SIG-M5 treated with dmso at 0.1 percent for 504 hours (cell line): ENCODE measurements at regions not wholly inside any gene's neighbourhood (a gene's known extent, or its start where the extent isn't known, plus 50 kb on each side); places are given as distances from the start of the nearest gene placed in this dataset.
A peak's percentile ranks its signal among the peaks of the same experiment; 100 is the strongest.
"Not testable (repeated sequence)": the region's sequence is repeated elsewhere in the genome, so short reads cannot be mapped to it uniquely, and the experiment has no call there.

Experiments used
- DNase-seq: peaks from one replicate; lab custom pipeline; 2025; ENCODE audit not compliant: unreplicated experiment; lab: John Stamatoyannopoulos, UW

- no peak for DNase-seq
These were observed 215.1 kb upstream of the PITX2 start for GRCh38 chr4:110837896-110838450.

GRCh38 chr4:110840221-110840654 is 217.4 kb upstream of the PITX2 start:
- no peak for DNase-seq

GRCh38 chr4:110848787-110849186 is 225.9 kb upstream of the PITX2 start:
- no peak for DNase-seq

- no peak for DNase-seq
These were observed 226.6 kb upstream of the PITX2 start for GRCh38 chr4:110849461-110849860.

- DNase-seq, result no peak
These were observed 227.9 kb upstream of the PITX2 start for GRCh38 chr4:110850461-110851442.

GRCh38 chr4:110851989-110852388 is 229.1 kb upstream of the PITX2 start:
- no peak for DNase-seq

- DNase-seq, result no peak
These were observed 229.9 kb upstream of the PITX2 start for GRCh38 chr4:110852793-110853192.

- DNase-seq, result no peak
These were observed 230.4 kb upstream of the PITX2 start for GRCh38 chr4:110853242-110853641.

- DNase-seq, result no peak
These were observed 231.3 kb upstream of the PITX2 start for GRCh38 chr4:110854021-110854678.

GRCh38 chr4:110860125-110860524 is 237.2 kb upstream of the PITX2 start:
- no peak for DNase-seq

GRCh38 chr4:110860901-110861300 is 238.0 kb upstream of the PITX2 start:
- DNase-seq, result no peak

- no peak for DNase-seq
These were observed 242.9 kb upstream of the PITX2 start for GRCh38 chr4:110865611-110866259.

GRCh38 chr4:110867251-110867960 is 244.5 kb upstream of the PITX2 start:
- DNase-seq, result no peak

- DNase-seq, result no peak
These were observed 245.3 kb upstream of the PITX2 start for GRCh38 chr4:110867981-110868720.

- no peak for DNase-seq
These were observed 246.2 kb upstream of the PITX2 start for GRCh38 chr4:110869114-110869513.

- DNase-seq, result peak; percentile 9
These were observed 247.1 kb upstream of the PITX2 start for GRCh38 chr4:110869862-110870572.

- DNase-seq, result not testable (repeated sequence)
These were observed 253.3 kb upstream of the PITX2 start for GRCh38 chr4:110876214-110876613.

GRCh38 chr4:110876866-110877265 is 254.0 kb upstream of the PITX2 start:
- no peak for DNase-seq

- DNase-seq, result no peak
These were observed 255.0 kb upstream of the PITX2 start for GRCh38 chr4:110877778-110878370.
